ENCODE measurements at regions not wholly inside any gene's neighbourhood (a gene's known extent, or its start where the extent isn't known, plus 50 kb on each side); places are given as distances from the start of the nearest gene placed in this dataset.

- DNase-seq (ENCODE audit: low read depth), result no peak
- no peaks in the 10 kb centered on the region for H3K27me3 ChIP-seq (ENCODE audit: control insufficient read depth, insufficient read depth, low read length)
- no peaks in the 10 kb centered on the region for H3K36me3 ChIP-seq (ENCODE audit: control insufficient read depth, insufficient read depth, low read length)
- no peak for TF ChIP-seq CTCF (IDR thresholded peaks at IDR 0.05; ENCODE audit: insufficient read depth, low read length, severe bottlenecking)
- FAIRE-seq, result no peak
- H3K4me3 ChIP-seq (ENCODE audit: low read depth, low read length), result no peak overlapping the region
Observed at GRCh38 chr3:176699288-176699687, 498.0 kb downstream of the TBL1XR1 start.

- Histone ChIP-seq H3K4me3 (ENCODE audit: low read depth, low read length) (no peak overlapping the region), H3K36me3 (ENCODE audit: control insufficient read depth, insufficient read depth, low read length) (no peaks in the 10 kb centered on the region), H3K27me3 (ENCODE audit: control insufficient read depth, insufficient read depth, low read length) (no peaks in the 10 kb centered on the region)
- FAIRE-seq (no peak), DNase-seq (ENCODE audit: low read depth) (no peak)
- no peak for TF ChIP-seq CTCF (IDR thresholded peaks at IDR 0.05; ENCODE audit: insufficient read depth, low read length, severe bottlenecking)
Observed at GRCh38 chr3:176697284-176697889, 499.9 kb downstream of the TBL1XR1 start.

GRCh38 chr3:176696816-176697215, 500.5 kb downstream of the TBL1XR1 start:
- Histone ChIP-seq H3K36me3 (ENCODE audit: control insufficient read depth, insufficient read depth, low read length) (no peaks in the 10 kb centered on the region), H3K4me3 (ENCODE audit: low read depth, low read length) (no peak overlapping the region), H3K27me3 (ENCODE audit: control insufficient read depth, insufficient read depth, low read length) (no peaks in the 10 kb centered on the region)
- TF ChIP-seq CTCF (IDR thresholded peaks at IDR 0.05; ENCODE audit: insufficient read depth, low read length, severe bottlenecking), result no peak
- DNase-seq (ENCODE audit: low read depth), result no peak
- no peak for FAIRE-seq

GRCh38 chr3:176692966-176693785, 504.1 kb downstream of the TBL1XR1 start:
- Histone ChIP-seq H3K4me3 (ENCODE audit: low read depth, low read length) (no peak overlapping the region), H3K36me3 (ENCODE audit: control insufficient read depth, insufficient read depth, low read length) (no peaks in the 10 kb centered on the region), H3K27me3 (ENCODE audit: control insufficient read depth, insufficient read depth, low read length) (no peaks in the 10 kb centered on the region)
- TF ChIP-seq CTCF (IDR thresholded peaks at IDR 0.05; ENCODE audit: insufficient read depth, low read length, severe bottlenecking), result no peak
- DNase-seq (ENCODE audit: low read depth), result no peak
- FAIRE-seq, result peak; percentile 55

- no peak for TF ChIP-seq CTCF (IDR thresholded peaks at IDR 0.05; ENCODE audit: insufficient read depth, low read length, severe bottlenecking)
- DNase-seq (ENCODE audit: low read depth) (no peak), FAIRE-seq (no peak)
- H3K4me3 ChIP-seq (ENCODE audit: low read depth, low read length), result no peak overlapping the region
- H3K36me3 ChIP-seq (ENCODE audit: control insufficient read depth, insufficient read depth, low read length), result no peaks in the 10 kb centered on the region
- H3K27me3 ChIP-seq (ENCODE audit: control insufficient read depth, insufficient read depth, low read length), result no peaks in the 10 kb centered on the region
Observed at GRCh38 chr3:176692199-176692965, 504.9 kb downstream of the TBL1XR1 start.

Measured in bronchial epithelial cell (primary cell).